Activated CD4-positive, CD25-positive, alpha-beta regulatory T cell treated with anti-CD3 and anti-CD28 coated beads, Interleukin-2, amount 50 U/mL, for 16 hours (primary cell): ENCODE measurements at regions not wholly inside any gene's neighbourhood (a gene's known extent, or its start where the extent isn't known, plus 50 kb on each side); places are given as distances from the start of the nearest gene placed in this dataset.
A peak's percentile ranks its signal among the peaks of the same experiment; 100 is the strongest.

ENCODE experiments used
- DNase-seq: peaks from one replicate; pipeline ENCODE4 v3.0.0-alpha.2; 2020; ENCODE audit warnings: low read depth, low spot score

DNA sequence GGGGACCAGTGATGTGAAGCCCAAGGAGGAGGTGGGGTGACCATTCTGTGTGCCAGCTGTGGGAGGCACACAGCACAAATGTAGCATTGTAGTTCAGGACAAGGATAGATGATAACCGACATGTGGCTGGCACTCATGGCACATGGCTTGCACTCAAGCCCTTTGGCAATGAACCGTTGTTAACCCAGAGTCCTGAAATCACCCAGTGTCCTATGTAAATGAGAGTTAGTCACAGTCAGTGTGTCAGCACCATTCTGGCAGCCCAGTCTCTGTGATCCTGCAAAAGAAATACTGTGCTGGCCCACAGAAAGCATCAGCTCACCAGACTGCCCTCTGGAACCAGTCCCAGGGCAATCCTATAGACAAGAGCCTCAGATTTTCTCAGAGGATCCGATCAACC, 339.3 kb downstream of the MID1IP1 start:
- DNase-seq: no peak

DNA sequence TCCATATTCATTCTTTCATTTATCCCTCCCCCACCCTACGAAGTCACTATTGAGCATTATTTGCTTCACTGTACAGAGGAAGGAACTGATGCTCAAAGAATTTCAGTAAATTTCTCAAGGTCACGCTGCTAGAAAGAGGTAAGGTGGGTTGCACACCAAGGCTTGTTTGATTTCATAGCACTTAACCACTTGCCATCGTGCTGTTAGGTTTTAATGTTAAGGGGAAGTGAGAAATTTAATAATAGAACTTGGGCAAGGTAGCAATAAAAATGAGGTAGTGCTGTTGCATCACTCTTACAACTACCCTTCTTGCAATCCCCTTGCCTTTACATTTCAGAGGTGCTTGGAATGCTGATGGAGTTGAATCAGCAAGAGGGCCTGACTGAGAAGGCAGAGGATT, 343.1 kb downstream of the MID1IP1 start:
- no peak for DNase-seq

DNA sequence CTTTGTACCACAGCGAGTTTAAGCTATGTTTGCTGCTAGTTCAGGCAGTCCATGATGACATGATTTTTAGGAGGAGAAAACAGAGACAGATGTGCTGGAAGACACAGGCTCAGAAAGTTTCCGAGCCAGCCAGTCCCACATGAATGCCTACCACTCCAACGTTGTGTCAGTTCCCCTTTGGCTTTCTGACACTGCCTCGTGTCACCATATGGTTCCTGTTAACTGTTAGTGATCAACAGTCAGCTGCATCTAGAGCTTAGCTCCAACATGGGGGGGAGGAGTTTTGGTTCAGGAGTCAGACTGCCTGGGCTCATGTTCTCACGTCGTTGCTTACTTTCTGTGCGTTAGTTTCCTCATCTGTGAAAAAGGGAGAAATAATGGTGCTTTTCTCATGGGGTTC, 343.7 kb downstream of the MID1IP1 start:
- DNase-seq: no peak

DNA sequence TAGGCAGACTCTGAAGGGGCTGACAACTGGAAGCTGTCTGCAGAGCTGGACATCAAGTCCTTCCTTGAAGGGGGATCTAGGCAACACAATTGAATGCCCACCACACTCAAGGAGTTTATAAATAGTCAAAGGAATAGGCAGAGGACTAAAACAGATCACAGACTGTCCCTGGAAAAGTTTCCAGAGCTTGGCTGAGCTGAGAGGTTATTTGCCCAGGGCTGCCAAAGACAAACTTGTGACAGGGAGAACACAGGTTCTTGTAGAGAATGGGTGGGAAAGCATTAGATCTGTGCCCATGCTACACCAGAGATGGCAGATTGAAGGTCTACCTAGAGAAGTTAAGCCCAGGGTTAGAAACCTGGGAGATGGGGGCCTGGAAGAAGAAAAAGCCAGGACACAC, 344.6 kb downstream of the MID1IP1 start:
- no peak for DNase-seq

DNA sequence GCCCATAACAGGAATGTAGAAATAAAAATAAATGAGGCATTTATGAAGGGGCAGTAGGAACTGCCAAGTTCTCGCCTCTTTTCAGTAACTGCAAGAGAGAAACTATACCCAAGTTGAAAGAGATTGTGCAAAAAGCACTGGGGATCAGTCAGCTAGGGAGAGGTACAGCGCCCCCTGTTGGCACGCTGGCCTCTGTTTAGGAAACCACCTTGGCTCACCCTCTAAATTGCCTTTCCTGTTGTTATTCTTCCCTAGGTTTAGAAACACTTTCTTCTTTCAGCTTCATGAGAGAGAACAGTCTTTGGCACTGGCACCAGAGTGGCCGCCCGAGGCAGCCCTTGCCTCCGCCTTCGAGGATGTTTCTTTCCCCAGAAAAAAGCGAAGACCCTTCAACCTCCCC, 348.5 kb downstream of the MID1IP1 start:
- peak; percentile 8 for DNase-seq

DNA sequence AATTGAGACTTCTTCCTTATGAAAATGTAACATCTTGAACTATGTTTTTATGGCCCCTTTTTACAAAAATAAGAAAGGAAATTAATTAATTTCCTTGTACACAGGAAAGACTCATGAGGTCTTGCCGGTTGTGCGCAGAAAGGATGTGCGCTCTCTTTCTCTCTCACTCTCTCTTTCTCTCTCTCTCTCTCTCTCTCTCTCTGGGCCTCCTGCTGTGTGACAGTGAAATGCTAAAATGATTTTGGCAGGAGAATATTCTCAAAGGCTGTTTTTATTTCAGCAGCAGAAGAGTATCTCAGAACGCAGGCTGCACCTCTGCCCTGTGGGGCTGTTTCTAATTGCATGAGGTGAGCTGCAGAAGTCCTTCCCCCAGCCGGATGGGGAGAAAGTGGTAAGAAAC, 349.0 kb downstream of the MID1IP1 start:
- no peak for DNase-seq

DNA sequence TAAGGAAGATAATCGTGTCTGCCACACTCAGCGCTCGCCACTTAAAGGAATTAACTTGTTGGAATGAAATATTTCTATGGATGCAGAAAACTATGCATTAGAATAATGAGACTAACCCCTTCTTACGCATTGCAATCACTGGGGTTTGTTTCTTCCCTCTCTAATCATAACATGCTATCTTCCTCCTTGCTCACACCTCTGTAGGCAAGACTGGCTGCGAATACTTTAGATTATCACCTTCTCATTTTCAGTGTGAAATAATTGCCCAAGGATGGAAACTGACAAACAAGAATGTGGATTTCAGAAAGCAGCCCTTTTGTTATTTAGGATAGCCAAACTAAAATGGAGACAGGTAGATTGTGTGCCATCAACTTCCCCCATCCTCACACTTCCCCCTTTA, 349.4 kb downstream of the MID1IP1 start:
- DNase-seq: no peak

DNA sequence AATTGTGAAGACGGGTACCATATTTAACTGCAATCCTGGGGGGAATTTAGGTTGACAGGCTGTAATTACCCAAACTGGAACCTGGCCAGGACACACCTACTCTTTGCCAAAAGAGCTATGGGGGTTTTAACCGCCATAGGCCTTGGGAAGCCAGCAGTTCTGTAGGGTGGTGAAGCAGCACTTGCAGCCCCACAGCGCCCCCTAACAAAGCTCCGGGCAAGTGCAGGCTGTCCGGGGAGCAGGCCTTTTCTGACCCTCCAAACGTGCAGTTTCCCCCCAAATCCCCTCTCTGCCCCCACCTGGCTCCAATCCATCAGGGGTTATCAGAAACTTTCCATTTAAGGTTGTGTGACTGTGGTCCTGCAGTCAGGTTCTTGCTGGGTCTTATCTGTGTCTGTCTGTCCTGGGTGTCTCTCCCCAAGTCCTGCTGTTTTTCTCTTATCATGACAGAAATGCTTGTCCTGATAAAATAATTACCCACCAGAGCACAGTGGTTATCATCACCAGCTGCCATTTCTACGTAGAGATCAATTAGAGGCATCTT, 350.9 kb downstream of the MID1IP1 start:
- DNase-seq: no peak

DNA sequence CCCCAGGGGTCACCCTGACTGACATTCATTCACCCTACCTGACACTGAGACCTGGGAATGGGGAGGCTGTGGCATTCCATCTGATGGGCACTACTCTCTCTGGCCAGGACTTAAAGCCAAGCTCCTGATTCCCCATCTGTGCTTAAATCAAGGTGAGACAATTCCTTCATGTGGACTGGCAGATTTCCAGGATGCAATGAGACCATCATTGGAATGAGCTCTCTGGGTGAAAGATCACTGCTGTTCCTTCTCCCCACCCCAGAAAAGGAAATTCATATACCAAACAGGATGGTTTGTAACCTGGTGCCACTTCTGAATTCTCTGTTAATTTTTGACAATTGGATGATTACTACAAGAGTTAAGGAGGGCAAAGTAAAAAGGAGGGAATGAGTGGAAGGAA, 354.8 kb downstream of the MID1IP1 start:
- DNase-seq: no peak

DNA sequence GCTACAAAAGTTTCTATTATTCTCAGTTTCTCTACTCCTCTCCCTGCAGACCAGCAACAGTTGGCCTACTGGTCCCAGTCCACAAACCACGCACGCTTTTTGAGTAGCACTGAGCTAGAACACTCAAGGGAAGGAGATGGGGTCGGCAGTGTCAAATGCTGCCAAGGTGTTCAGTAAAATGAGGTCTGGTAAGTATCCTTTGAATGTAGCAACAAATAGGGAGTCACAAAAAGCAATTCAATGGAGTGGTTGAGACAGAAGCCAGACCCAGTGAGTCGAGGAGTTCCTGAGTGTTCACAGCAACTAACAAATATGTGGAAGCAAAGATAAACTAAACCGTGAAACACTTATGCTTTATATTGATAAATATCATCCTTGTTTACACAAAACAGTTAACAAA, 355.7 kb downstream of the MID1IP1 start:
- no peak for DNase-seq

DNA sequence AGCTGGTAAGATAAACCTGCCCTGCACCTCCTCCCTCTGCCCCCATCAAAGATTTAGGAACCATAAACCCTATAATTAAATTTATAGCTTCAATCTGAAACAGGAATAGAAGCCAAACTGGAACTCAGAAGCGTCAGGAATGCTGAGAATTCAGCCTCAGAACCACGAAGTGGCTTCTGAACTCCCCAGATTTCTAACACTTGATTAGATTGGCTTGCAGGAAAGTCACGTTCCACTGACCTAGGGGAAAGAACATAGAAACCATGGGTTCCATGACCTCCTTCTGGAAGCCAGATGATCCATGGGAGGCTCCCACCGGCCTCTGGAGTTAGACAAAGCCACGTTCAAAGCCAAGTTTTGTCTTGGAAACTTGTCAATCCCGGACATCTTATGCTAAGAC, 356.5 kb downstream of the MID1IP1 start:
- no peak for DNase-seq

DNA sequence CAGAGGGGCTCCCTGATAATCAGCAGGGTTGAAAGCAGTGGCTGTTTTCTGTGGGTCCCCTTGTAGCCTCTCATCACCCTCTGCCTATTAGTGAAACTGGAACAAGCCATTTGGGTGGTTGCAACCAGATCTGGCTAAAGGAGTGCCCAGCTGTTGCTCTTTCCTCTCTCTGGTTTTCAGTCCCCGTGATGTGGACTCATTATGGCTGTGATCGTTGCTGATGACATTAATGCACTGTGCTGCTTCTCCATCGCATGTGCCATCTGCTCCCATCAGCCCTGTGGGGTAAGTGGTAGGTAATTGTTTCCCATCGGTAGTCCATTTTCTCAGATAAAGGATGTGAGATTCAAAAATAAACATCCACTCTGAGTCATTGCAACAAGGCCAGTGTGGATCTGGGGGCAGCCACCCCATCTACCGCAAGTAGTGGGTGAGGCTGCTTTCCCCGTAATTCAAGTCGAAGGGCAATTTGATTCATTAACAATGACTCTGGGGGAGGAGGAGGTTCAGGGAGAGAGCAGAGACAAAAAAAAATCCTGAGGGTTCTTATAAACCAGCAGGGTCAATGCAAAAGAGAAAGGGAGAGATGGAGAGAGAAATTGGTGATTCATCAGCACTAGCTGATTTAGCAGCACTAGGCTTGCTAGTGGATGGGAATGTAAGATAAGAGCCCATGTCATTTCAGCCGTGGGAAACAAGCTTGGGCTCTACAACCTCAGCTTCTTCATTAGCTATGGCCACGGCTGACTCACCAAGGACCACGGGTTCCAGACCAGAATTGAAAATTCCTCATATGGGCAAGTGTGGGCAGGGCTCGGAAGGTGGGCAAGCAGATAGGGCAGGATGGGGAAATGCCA, 357.8 kb downstream of the MID1IP1 start:
- DNase-seq: no peak

DNA sequence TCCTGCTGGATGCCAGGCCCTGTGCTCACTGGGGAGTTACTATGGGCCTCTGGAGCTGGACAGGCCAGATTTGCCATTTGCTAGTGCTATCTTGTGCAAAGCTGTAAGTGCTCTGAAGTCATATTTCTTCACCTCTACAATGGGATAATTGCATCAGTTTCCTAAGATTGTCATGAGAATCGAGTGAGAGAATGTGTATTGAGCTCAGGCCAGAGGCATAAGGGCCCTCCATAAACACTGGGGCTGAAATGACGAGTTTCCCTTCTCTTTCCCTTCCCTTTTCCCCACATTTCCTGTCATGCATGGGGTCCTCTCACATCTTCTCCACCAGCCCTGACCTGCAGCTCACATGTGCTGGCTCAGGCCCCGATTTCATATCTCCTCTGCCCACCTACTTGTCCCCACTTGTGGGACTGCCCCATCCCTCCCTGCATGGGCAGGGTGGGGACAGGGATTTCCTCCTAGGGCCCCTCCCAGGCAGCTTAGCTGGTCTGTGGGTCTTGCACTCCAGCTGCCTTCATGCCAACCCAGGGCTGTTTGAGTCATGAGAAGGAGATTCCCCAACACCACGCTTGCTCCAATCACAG, 358.8 kb downstream of the MID1IP1 start:
- no peak for DNase-seq

DNA sequence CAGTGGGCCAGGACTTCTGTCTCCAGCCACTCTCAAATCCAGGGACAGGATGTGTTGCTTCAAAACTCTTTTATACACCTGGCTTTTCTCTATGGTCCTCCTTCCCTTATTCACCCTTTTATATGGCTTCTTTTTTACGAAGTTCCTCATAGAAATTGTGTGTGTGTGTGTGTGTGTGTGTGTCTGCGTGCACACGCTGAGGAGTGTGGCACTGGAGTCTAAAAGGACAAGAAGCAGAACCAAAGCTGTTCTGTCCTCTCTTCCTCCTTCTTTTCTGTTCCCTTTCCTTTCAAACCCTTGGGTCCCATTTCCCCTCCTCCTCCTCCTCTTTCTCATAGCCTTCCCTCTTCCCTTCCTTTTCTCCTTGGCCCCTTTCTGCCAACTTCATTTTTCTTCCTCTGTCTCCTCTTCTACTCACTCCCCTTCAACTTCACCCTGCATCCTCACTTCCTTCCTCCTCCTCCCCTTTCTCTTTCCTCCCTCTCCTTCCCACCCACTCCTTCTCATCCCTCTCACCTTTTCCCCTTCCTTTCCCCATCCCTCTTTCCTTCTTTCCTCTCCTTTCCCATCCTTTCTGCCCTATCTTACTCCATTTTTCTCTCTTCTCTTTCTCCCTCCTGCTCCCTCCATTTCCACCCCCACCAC, 360.5 kb downstream of the MID1IP1 start:
- no peak for DNase-seq

DNA sequence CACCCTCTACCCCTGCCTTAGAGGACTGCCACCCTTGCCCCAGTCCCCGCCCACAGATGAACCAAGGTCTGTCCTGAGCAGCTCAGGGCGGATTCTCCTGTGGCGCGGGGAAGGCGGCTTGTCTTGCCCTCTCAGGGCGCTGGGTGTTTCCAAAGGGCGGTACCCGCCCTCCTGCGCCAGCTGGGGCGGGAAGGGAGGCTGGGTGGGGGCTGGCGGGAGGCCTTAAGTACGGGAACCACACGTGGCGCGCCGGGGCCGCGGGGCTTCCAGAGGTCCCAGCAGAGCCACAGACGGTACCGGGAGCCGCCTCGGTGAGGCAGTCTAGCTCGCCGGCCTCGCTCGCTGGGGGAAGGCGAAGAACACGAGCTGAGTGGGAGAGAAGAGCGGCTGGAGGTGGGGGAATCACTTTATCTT, 361.1 kb downstream of the MID1IP1 start:
- DNase-seq: peak; percentile 13

DNA sequence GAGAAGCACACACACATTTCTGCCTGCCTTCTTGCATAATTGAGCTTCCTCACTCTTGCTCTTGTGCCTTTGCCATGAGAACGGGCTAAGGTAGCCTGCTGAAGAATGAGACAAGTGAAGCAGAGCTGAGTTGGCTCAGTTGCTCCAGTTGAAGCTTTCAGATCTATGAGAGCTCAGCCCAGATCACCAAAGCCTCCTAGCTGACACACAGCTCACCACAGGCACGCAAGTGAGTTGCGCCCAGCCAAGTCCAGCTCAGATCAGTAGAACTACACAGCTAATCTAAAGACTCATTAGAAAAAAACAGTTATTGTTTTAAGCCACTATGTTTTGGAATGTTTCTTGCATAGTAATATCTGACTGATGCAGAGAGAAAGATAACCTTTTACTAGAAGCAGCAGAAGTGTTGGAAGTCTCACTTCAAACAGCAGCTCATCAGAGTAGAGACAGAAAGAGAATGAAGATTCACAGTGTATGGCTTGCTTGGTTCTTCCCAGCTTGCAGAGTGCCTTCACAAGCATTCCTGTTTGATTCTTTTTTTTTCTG, 362.4 kb downstream of the MID1IP1 start:
- DNase-seq: no peak

DNA sequence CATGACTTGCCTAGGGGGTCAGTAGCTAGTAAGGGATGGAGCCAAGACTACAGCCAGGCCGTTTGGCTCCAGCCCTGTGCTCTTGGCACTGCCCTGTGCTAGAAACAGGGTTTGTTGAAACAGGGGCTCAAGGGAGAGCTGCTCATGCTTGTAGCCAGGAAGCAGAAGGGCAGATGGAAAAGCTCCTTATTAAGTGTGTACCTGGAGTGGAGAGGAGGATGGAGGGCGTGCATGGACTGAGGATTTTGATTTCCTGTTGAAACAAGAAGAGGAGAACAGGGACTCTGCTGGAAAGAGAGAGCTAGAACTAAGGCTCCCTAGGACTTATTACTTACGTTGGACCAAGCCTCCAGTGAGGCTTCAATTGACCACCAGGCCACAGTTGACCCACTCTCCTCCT, 363.0 kb downstream of the MID1IP1 start:
- DNase-seq: no peak

DNA sequence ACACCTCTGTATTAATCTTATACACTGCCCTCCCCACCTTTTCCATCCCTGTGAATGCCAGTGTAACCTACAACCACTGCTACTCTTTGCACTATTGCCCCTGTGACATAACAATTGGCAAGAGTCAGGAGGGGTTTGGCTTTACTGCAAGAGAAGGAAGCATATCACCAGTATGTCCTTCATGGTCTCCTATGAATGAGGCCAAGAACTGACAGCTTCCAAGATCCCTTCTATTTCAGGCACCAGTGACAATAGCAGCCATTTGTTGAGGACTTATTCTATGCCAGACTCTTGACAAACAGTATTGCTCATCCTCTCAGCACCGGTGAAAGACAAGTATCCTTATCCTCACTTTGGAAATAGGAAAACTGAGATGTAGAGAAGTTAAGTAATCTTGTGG, 363.9 kb downstream of the MID1IP1 start:
- no peak for DNase-seq

DNA sequence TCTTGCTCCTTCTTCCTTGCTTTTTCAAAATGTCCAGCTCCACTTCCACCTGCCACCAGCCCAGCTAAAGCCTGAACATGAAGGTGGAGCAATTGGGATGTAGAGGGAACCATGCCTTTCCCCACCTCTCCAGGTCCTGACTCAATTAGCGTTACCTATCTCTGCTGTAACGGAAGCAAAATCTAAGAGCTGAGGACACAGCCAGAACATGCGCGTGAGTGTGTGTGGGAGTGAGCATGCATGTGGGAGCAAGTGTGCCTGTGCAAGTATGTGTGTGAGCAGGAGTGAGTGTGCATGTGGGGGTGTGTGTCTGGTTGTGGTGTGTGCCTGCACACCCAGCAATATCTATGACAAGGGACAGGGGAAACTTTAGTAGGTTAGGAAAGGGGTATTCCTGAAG, 364.5 kb downstream of the MID1IP1 start:
- no peak for DNase-seq

DNA sequence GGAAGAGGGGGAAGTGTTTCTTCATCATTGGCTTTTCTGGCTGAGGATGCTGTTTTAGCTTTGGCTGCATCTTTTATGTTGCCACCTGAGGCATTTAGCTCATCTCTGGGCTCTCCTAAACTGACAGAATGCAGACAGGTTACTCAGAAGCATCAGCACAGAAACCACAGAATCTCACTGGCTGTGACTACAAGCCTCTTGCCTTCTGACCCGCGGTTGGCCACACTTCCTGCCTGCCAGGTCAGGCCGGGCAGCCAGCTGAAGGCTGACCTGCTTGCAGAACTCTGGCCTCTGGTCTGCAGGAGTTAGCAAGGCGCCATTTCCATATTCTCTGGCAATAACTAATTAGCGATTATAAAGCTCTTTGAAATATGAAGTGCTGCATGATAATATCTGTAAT, 366.5 kb downstream of the MID1IP1 start:
- no peak for DNase-seq

DNA sequence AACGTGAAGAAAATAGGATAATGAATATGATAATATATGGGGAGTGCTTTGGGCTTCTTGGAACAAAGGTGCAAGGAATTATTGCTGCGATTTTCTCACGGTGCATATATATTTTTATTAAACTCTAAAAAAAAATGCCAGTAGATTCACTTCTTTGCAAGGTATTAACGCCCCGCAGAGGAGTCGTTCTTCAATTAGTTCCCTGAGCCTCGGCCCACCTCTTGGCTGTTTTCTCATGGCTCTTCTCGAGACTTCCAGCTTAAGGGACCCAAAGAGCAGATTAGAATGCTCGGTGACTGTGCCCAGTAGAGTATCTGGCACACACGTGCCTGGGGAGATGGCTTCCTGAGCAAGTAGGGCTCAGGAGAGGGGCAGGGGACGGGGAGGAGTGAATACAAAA, 367.4 kb downstream of the MID1IP1 start:
- DNase-seq: no peak

DNA sequence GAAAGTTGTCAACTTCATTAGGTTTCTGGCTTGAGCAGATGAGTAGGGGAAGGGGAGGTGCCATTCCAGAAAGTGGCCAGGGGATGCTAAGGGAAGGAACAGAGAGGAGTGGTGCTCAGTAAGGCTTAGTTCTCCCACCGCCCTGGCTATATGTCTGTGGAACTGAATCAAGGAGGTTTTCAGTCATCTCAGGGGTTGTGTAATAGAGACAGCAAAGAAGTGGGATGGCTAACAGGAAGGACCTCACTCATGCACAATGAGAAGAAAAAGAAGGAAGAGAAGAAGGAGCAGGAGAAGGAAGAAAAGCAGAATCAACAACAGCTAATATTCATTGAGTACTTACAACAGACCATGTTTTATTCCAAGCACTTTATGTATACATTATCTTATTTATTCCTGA, 368.7 kb downstream of the MID1IP1 start:
- no peak for DNase-seq
